Immature natural killer cell (primary cell): ENCODE measurements at regions not wholly inside any gene's neighbourhood (a gene's known extent, or its start where the extent isn't known, plus 50 kb on each side); places are given as distances from the start of the nearest gene placed in this dataset.

ENCODE experiments used
- DNase-seq, 3 donors: peaks; one replicate each; pipeline ENCODE4 v3.0.0; 2022; ENCODE audit warnings: mixed read lengths in 1 of 3
- H3K27ac Mint-ChIP-seq, 6 donors: one replicate each; pipeline ENCODE4 v1.8.0; 2020; ENCODE audit warnings: mixed read lengths in 6 of 6, mild to moderate bottlenecking in 5 of 6, inconsistent platforms in 4 of 6, moderate library complexity in 3 of 6
- H3K27me3 Mint-ChIP-seq, 3 donors: one replicate each; pipeline ENCODE4 v1.8.0; 2020 to 2021; ENCODE audit warnings: low read depth in 3 of 3, mild to moderate bottlenecking in 3 of 3, mixed read lengths in 3 of 3, moderate library complexity in 3 of 3, inconsistent platforms in 1 of 3
- H3K36me3 Mint-ChIP-seq, 3 donors: one replicate each; pipeline ENCODE4 v1.8.0; 2020; ENCODE audit warnings: mixed read lengths in 3 of 3, inconsistent platforms in 2 of 3, mild to moderate bottlenecking in 2 of 3
- H3K4me1 Mint-ChIP-seq, 2 donors: one replicate each; pipeline ENCODE4 v1.8.0; 2020; ENCODE audit warnings: inconsistent platforms in 2 of 2, mild to moderate bottlenecking in 2 of 2, mixed read lengths in 2 of 2, moderate library complexity in 1 of 2
- H3K4me3 Mint-ChIP-seq, 5 donors: one replicate each; pipeline ENCODE4 v1.8.0; 2020; ENCODE audit warnings: mild to moderate bottlenecking in 5 of 5, mixed read lengths in 5 of 5, inconsistent platforms in 3 of 5, moderate library complexity in 3 of 5
- H3K9me3 Mint-ChIP-seq, 6 donors: one replicate each; pipeline ENCODE4 v1.8.0; 2020; ENCODE audit warnings: mild to moderate bottlenecking in 6 of 6, mixed read lengths in 6 of 6, inconsistent platforms in 4 of 6, moderate library complexity in 3 of 6

- H3K4me1 Mint-ChIP-seq = no peaks in the 10 kb centered on the region
Observed at GRCh38 chr6:51514748-51515402, 572.5 kb downstream of the PKHD1 start.

DNA sequence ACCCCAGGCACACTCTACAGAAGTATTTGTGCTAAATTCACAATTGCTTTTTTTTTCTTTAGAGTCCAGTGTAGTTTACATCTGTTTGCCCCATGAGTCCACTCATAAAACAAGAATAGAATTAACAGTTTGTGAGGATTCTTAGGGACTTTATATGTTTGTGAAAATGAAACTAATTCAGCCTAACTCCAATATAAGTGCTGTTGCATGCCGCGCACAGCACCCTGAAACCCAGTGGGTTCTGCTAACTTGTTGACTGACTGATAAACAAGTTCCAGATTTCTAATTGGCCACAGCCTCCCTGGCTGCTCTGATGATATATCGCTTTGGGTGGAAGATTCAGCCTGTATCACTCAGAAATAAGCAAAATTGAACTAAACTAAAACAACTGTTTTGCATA is 561.4 kb downstream of the PKHD1 start:
- DNase-seq = no peak
- no peaks in the 10 kb centered on the region for H3K4me1 Mint-ChIP-seq
- H3K9me3 Mint-ChIP-seq = peaks cover 4 to 23% (median 9%) of the 10 kb centered on the region in 6 donors
- no peak overlapping the region for H3K27ac Mint-ChIP-seq
- no peak overlapping the region for H3K4me3 Mint-ChIP-seq
- H3K36me3 Mint-ChIP-seq = no peaks in the 10 kb centered on the region
- H3K27me3 Mint-ChIP-seq = peaks cover 0 to 2% (median 0%) of the 10 kb centered on the region in 3 donors

More at GRCh38 chr6:51514748-51515402, 572.5 kb downstream of the PKHD1 start:
- Mint-ChIP-seq H3K27ac (no peak overlapping the region), H3K9me3 (peaks cover 0 to 24% (median 7%) of the 10 kb centered on the region in 6 donors), H3K4me3 (no peak overlapping the region), H3K27me3 (peaks cover 0 to 5% (median 0%) of the 10 kb centered on the region in 3 donors), H3K36me3 (peaks cover 0 to 5% (median 0%) of the 10 kb centered on the region in 3 donors)
- no peak for DNase-seq

GRCh38 chr6:51526922-51527321 is 560.5 kb downstream of the PKHD1 start:
- Mint-ChIP-seq H3K27me3 (no peaks in the 10 kb centered on the region), H3K4me3 (no peak overlapping the region), H3K27ac (no peak overlapping the region), H3K4me1 (no peaks in the 10 kb centered on the region), H3K36me3 (no peaks in the 10 kb centered on the region), H3K9me3 (peaks cover 2 to 30% (median 7%) of the 10 kb centered on the region in 6 donors)
- DNase-seq = no peak

DNA sequence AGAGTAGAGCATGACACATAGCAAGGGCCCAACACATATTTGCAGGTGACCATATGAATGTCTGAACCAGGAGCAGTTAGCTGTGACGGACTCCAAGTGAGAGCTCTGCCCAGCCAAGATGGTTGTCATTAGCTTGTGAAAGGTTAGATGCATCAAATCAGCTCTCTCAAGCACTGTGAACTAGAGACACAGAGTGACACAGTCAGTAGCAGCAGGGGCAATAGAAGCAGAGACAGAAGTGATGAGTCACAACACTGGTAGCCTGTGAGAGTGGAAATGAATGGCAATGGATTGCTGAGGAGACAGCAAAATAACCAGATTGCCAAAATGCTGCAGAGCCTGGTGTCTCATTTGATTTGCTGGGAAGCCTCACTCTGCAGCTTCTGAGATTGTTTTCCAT is 558.9 kb downstream of the PKHD1 start:
- Mint-ChIP-seq H3K4me3 (no peak overlapping the region), H3K27ac (no peak overlapping the region), H3K36me3 (no peaks in the 10 kb centered on the region), H3K9me3 (peaks cover 2 to 30% (median 7%) of the 10 kb centered on the region in 6 donors), H3K27me3 (peaks cover 0 to 2% (median 0%) of the 10 kb centered on the region in 3 donors), H3K4me1 (no peaks in the 10 kb centered on the region)
- no peak for DNase-seq

DNA sequence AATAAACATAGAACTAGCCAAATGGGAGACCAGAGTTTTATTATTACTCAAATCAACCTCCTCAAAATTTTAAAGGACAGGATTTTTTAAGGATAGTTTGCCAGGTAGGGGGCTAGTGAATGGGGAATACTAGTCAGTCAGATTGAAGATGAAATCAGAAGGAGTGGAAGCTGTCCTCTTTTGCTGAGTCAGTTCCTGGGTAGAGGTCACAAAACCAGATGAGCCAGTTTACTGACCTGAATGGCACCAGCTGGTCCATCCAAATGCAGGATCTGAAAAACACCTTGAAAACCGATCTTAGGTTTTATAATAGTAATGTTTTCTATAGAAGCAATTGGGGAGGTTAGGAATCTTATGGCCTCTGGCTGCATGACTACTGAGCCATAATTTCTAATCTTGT is 558.2 kb downstream of the PKHD1 start:
- Mint-ChIP-seq H3K4me1 (no peaks in the 10 kb centered on the region), H3K27me3 (peaks cover 0 to 2% (median 0%) of the 10 kb centered on the region in 3 donors), H3K27ac (no peak overlapping the region), H3K9me3 (peaks cover 0 to 30% (median 7%) of the 10 kb centered on the region in 6 donors), H3K4me3 (no peak overlapping the region), H3K36me3 (no peaks in the 10 kb centered on the region)
- no peak for DNase-seq

DNA sequence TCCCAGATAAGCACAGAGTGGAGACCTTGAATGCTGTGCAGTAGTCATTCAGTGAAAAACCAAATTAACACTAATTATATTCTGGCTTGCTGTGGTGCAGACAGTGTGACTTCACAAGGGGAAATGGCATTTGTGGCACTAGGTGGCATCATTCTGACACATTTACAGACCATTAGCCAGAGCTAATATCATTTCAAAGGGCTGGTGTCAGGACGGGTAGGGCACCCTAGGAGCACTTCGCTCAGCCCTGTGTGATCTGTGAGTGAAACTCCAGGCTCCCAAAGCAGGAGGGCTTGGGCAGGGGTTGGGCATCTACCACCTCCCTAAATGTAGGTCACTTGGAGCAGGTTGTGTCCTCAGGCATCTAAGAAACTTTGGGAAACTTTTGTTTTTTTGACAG is 555.8 kb downstream of the PKHD1 start:
- Mint-ChIP-seq H3K27ac (no peak overlapping the region), H3K36me3 (no peaks in the 10 kb centered on the region), H3K27me3 (peaks cover 0 to 2% (median 0%) of the 10 kb centered on the region in 3 donors), H3K9me3 (peaks cover 0 to 30% (median 7%) of the 10 kb centered on the region in 6 donors), H3K4me3 (no peak overlapping the region), H3K4me1 (no peaks in the 10 kb centered on the region)
- no peak for DNase-seq

DNA sequence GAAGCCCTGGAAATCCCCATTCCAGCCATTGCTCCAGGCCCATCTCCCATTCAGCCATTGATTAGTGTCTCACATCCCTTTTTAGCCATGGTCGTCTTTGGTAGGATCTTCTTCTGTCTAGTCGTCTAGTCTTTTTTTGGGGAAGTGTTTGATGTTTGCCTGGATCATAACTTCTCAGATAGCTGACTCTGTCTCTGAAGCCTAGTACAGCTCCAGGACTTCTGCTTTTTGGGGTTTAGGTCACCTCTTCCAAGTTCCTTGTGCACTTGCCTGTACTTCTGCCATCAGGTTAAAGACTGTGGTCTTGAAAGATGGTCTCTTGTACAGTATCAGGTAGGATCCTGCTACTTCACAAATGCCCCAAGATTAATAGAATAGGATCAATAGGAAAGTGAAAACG is 553.5 kb downstream of the PKHD1 start:
- peaks cover 0 to 15% (median 1%) of the 10 kb centered on the region in 6 donors for H3K9me3 Mint-ChIP-seq
- H3K27me3 Mint-ChIP-seq = peaks cover 0 to 2% (median 0%) of the 10 kb centered on the region in 3 donors
- no peak for DNase-seq
- H3K4me3 Mint-ChIP-seq = no peak overlapping the region
- H3K36me3 Mint-ChIP-seq = no peaks in the 10 kb centered on the region
- H3K27ac Mint-ChIP-seq = no peak overlapping the region
- H3K4me1 Mint-ChIP-seq = no peaks in the 10 kb centered on the region

GRCh38 chr6:51535327-51535726 is 552.1 kb downstream of the PKHD1 start:
- no peaks in the 10 kb centered on the region for H3K4me1 Mint-ChIP-seq
- no peaks in the 10 kb centered on the region for H3K36me3 Mint-ChIP-seq
- H3K4me3 Mint-ChIP-seq = no peak overlapping the region
- no peak overlapping the region for H3K27ac Mint-ChIP-seq
- peaks cover 0 to 7% (median 1%) of the 10 kb centered on the region in 6 donors for H3K9me3 Mint-ChIP-seq
- peaks cover 0 to 2% (median 0%) of the 10 kb centered on the region in 3 donors for H3K27me3 Mint-ChIP-seq
- DNase-seq = no peak

GRCh38 chr6:51536728-51537127 is 550.7 kb downstream of the PKHD1 start:
- Mint-ChIP-seq H3K27ac (no peak overlapping the region), H3K9me3 (peaks cover 0 to 6% (median under 1%) of the 10 kb centered on the region in 6 donors), H3K36me3 (no peaks in the 10 kb centered on the region), H3K4me1 (no peaks in the 10 kb centered on the region), H3K4me3 (no peak overlapping the region), H3K27me3 (peaks cover 0 to 2% (median 0%) of the 10 kb centered on the region in 3 donors)
- no peak for DNase-seq

- Mint-ChIP-seq H3K4me3 (no peak overlapping the region), H3K27me3 (peaks cover 0 to 2% (median 0%) of the 10 kb centered on the region in 3 donors), H3K4me1 (no peaks in the 10 kb centered on the region), H3K27ac (no peak overlapping the region), H3K9me3 (peaks cover 0 to 9% (median 4%) of the 10 kb centered on the region in 6 donors), H3K36me3 (no peaks in the 10 kb centered on the region)
- DNase-seq = no peak
Observed at GRCh38 chr6:51541847-51542246, 545.6 kb downstream of the PKHD1 start.

DNA sequence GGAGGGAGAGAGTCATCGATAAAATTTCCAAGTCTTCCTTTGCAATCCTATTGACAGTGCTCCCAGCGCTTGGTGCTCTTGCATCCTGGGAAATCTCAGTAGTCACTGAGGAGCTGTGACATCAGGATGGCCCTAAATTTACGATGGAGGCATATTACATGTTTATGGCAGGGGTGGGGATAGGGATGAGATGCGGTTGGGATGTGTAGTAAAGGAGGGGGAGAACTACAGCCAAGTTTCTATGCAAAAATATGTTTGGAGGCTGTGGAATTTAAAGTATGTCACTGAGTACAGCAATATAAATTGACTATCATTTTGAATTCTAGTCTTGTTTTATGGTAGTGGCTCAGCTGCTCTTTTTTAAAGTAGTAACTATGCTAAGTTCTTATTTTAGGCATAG is 544.9 kb downstream of the PKHD1 start:
- H3K9me3 Mint-ChIP-seq = peaks cover 0 to 9% (median 4%) of the 10 kb centered on the region in 6 donors
- no peak overlapping the region for H3K27ac Mint-ChIP-seq
- H3K4me1 Mint-ChIP-seq = no peaks in the 10 kb centered on the region
- H3K27me3 Mint-ChIP-seq = peaks cover 0 to 2% (median 0%) of the 10 kb centered on the region in 3 donors
- DNase-seq = no peak
- H3K36me3 Mint-ChIP-seq = no peaks in the 10 kb centered on the region
- H3K4me3 Mint-ChIP-seq = no peak overlapping the region

GRCh38 chr6:51550243-51550642 is 537.2 kb downstream of the PKHD1 start:
- no peak for DNase-seq
- Mint-ChIP-seq H3K27me3 (peaks cover 0 to 2% (median 1%) of the 10 kb centered on the region in 3 donors), H3K36me3 (no peaks in the 10 kb centered on the region), H3K27ac (no peak overlapping the region), H3K9me3 (peaks cover 0 to 17% (median 0%) of the 10 kb centered on the region in 6 donors), H3K4me3 (no peak overlapping the region), H3K4me1 (no peaks in the 10 kb centered on the region)

DNA sequence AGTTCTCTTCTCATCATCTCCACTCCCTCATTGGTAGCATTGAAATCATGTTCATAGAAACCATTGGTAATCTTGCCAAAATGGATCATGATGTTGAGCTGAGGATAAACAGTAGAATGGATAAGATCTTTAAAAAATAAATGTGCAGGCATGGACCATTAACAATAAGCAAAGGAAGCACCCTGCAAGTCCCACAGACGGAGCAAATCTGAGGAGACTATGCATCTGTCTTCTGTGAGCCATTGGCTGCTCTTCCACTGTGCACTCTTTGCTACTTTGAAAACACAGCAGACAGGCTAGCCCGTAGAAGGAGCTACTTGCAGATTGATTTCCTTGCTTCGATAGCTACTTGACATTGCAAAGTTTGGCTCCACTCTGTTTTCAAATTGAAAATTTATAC is 535.0 kb downstream of the PKHD1 start:
- Mint-ChIP-seq H3K9me3 (peaks cover 0 to 26% (median 2%) of the 10 kb centered on the region in 6 donors), H3K4me1 (no peaks in the 10 kb centered on the region), H3K27ac (no peak overlapping the region), H3K4me3 (no peak overlapping the region), H3K36me3 (no peaks in the 10 kb centered on the region), H3K27me3 (peaks cover 0 to 2% (median 1%) of the 10 kb centered on the region in 3 donors)
- DNase-seq = no peak

DNA sequence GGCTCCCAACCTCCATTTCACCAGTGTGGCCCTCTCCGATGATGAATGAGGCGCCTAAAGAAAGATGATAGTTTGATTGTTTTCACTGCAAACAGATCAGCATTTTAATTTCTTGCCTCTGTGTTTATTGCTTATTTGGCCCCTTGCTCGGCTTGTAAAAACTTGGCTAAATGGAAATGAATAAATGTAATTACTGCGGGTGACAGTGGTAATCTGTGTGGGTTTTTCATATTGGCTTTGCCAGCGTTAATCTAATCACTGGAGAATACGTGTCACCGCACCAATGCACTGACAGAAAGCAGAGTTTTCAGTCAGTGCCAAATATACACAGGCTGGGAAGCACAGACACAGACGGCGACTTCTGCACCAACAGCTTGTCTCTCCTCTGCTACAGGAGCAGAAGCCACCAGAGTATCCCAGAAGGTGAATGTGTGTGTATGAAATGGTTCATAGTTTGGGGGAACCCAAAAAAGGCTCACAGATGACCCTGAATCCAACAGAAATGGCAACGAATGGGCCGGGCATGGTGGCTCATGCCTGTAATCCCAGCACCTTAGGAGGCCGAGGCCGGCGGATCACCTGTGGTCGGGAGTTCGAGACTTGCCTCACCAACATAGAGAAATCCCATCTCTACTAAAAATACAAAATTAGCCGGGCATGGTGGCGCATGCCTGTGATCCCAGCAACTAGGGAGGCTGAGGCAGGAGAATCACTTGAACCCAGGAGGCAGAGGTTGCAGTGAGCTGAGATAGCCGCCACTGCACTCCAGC is 534.0 kb downstream of the PKHD1 start:
- DNase-seq = no peak
- Mint-ChIP-seq H3K27me3 (peaks cover 0 to 2% (median 1%) of the 10 kb centered on the region in 3 donors), H3K9me3 (peaks cover 0 to 26% (median 2%) of the 10 kb centered on the region in 6 donors), H3K4me3 (no peak overlapping the region), H3K27ac (no peak overlapping the region), H3K36me3 (no peaks in the 10 kb centered on the region), H3K4me1 (no peaks in the 10 kb centered on the region)
